GM21723 (cell line): ENCODE measurements at regions not wholly inside any gene's neighbourhood (a gene's known extent, or its start where the extent isn't known, plus 50 kb on each side); places are given as distances from the start of the nearest gene placed in this dataset.
"Not testable (repeated sequence)": the region's sequence is repeated elsewhere in the genome, so short reads cannot be mapped to it uniquely, and the experiment has no call there.

Source experiments
- ATAC-seq: cut with Tn5 transposase; IDR thresholded peaks from one replicate; pipeline ENCODE4 v1.9.1; 2021; ENCODE audit warnings: mild to moderate bottlenecking, moderate library complexity; ENCODE audit not compliant: unreplicated experiment

GRCh38 chr12:68984796-68985573 is 52.0 kb upstream of the CPM start:
- ATAC-seq = no peak

- not testable (repeated sequence) for ATAC-seq
Observed at GRCh38 chr12:68997526-68997925, 64.6 kb upstream of the CPM start.

GRCh38 chr12:68998041-68998440 is 65.1 kb upstream of the CPM start:
- no peak for ATAC-seq

- ATAC-seq = no peak
Observed at GRCh38 chr12:69000074-69000473, 67.1 kb upstream of the CPM start.

GRCh38 chr12:69000540-69001243 is 67.7 kb upstream of the CPM start:
- no peak for ATAC-seq

GRCh38 chr12:69001251-69001650 is 68.3 kb upstream of the CPM start:
- no peak for ATAC-seq

GRCh38 chr12:69002969-69003368 is 70.0 kb upstream of the CPM start:
- ATAC-seq = no peak

GRCh38 chr12:69003991-69004390 is 71.0 kb upstream of the CPM start:
- ATAC-seq = no peak

- no peak for ATAC-seq
Observed at GRCh38 chr12:69007101-69007854, 74.3 kb upstream of the CPM start.

- ATAC-seq = no peak
Observed at GRCh38 chr12:69007855-69008351, 74.9 kb upstream of the CPM start.

GRCh38 chr12:69008520-69008919 is 75.5 kb upstream of the CPM start:
- no peak for ATAC-seq

- ATAC-seq = no peak
Observed at GRCh38 chr12:69014047-69014446, 81.1 kb upstream of the CPM start.

- no peak for ATAC-seq
Observed at GRCh38 chr12:69015017-69015416, 82.0 kb upstream of the CPM start.

- no peak for ATAC-seq
Observed at GRCh38 chr12:69015831-69016230, 82.9 kb upstream of the CPM start.

GRCh38 chr12:69019082-69019481 is 86.1 kb upstream of the CPM start:
- ATAC-seq = no peak

- ATAC-seq = no peak
Observed at GRCh38 chr12:69019910-69020309, 86.9 kb upstream of the CPM start.

- no peak for ATAC-seq
Observed at GRCh38 chr12:69022674-69023073, 89.7 kb upstream of the CPM start.

- ATAC-seq = no peak
Observed at GRCh38 chr12:69023840-69024239, 90.9 kb upstream of the CPM start.

- ATAC-seq = no peak
Observed at GRCh38 chr12:69024413-69024812, 91.4 kb upstream of the CPM start.

GRCh38 chr12:69024907-69025306 is 91.9 kb upstream of the CPM start:
- ATAC-seq = no peak

- no peak for ATAC-seq
Observed at GRCh38 chr12:69026336-69026735, 93.4 kb upstream of the CPM start.
